Gastroesophageal sphincter (tissue), 3 donors: ENCODE measurements at regions not wholly inside any gene's neighbourhood (a gene's known extent, or its start where the extent isn't known, plus 50 kb on each side); places are given as distances from the start of the nearest gene placed in this dataset.

Experiments
- CTCF ChIP-seq, 4 experiments: fragments of 200-600 bp in 2 of 4; fragments of 450-650 bp in 2 of 4; sonication (generic) in 1 of 4; IDR thresholded peaks; one replicate each; pipeline ENCODE4 v1.5.1; 2017 to 2019; ENCODE audit warnings: antibody characterized with exemption in 4 of 4, mild to moderate bottlenecking in 2 of 4, moderate library complexity in 2 of 4
- EP300 ChIP-seq: sonication (generic); formaldehyde crosslinking; IDR thresholded peaks from one replicate; pipeline ENCODE4 v1.6.1; 2017; ENCODE audit warnings: antibody characterized with exemption, mild to moderate bottlenecking
- POLR2AphosphoS5 ChIP-seq: sonication (generic); formaldehyde crosslinking; IDR thresholded peaks from one replicate; pipeline ENCODE4 v1.6.1; 2017; ENCODE audit warnings: antibody characterized with exemption

GRCh38 chr2:225136552-225136951 lies 94.3 kb upstream of the DOCK10 start:
- no peak for TF ChIP-seq EP300
- TF ChIP-seq CTCF (IDR thresholded peaks at IDR 0.05): no peak
- TF ChIP-seq POLR2AphosphoS5: no peak
